ENCODE measurements at regions not wholly inside any gene's neighbourhood (a gene's known extent, or its start where the extent isn't known, plus 50 kb on each side); places are given as distances from the start of the nearest gene placed in this dataset.

- TF ChIP-seq POLR2A (IDR thresholded peaks at IDR 0.05) (no peak), CTCF (IDR thresholded peaks at IDR 0.05) (no peak), POLR2AphosphoS5 (IDR thresholded peaks at IDR 0.05) (no peak)
These were observed 129.1 kb downstream of the CXXC4 start for GRCh38 chr4:104365618-104366017.

All from transverse colon (tissue), 4 donors.